Ecto neural progenitor cell (in vitro differentiated cells): ENCODE measurements at regions not wholly inside any gene's neighbourhood (a gene's known extent, or its start where the extent isn't known, plus 50 kb on each side); places are given as distances from the start of the nearest gene placed in this dataset.
"Not testable (repeated sequence)": the region's sequence is repeated elsewhere in the genome, so short reads cannot be mapped to it uniquely, and the experiment has no call there.

ENCODE experiments used
- DNase-seq: peaks from one replicate; pipeline ENCODE4 v3.0.0-alpha.2; 2018; ENCODE audit warnings: low spot score

GRCh38 chr4:101418466-101418865 is 71.1 kb upstream of the PPP3CA start:
- DNase-seq: no peak

- DNase-seq: no peak
Measured at GRCh38 chr4:101418055-101418454, 70.7 kb upstream of the PPP3CA start.

GRCh38 chr4:101417046-101417445 is 69.7 kb upstream of the PPP3CA start:
- no peak for DNase-seq

- DNase-seq: no peak
Measured at GRCh38 chr4:101415962-101416361, 68.6 kb upstream of the PPP3CA start.

GRCh38 chr4:101414496-101414895 is 67.2 kb upstream of the PPP3CA start:
- no peak for DNase-seq

- no peak for DNase-seq
Measured at GRCh38 chr4:101411926-101412325, 64.6 kb upstream of the PPP3CA start.

- DNase-seq: not testable (repeated sequence)
Measured at GRCh38 chr4:101411281-101411910, 64.1 kb upstream of the PPP3CA start.

- DNase-seq: no peak
Measured at GRCh38 chr4:101400096-101400495, 52.8 kb upstream of the PPP3CA start.

GRCh38 chr4:101398807-101399206 is 51.5 kb upstream of the PPP3CA start:
- DNase-seq: no peak
